GM12878 (cell line): ENCODE measurements at regions not wholly inside any gene's neighbourhood (a gene's known extent, or its start where the extent isn't known, plus 50 kb on each side); places are given as distances from the start of the nearest gene placed in this dataset.

ENCODE experiments used
- BCL11A ChIP-seq: IDR thresholded peaks from 2 replicates; pipeline ENCODE4 v1.6.1; 2011; ENCODE audit warnings: low read depth, low read length
- CBX3 ChIP-seq: fragments of 200-600 bp; sonication (generic); IDR thresholded peaks from 2 replicates; pipeline ENCODE4 v1.6.1; 2016; ENCODE audit warnings: low read depth, borderline replicate concordance
- CHD2 ChIP-seq: IDR thresholded peaks from 2 replicates; pipeline ENCODE4 v1.6.1; 2011; ENCODE audit warnings: low read depth, low read length, improper control_type of control experiment, borderline replicate concordance
- CREM ChIP-seq: IDR thresholded peaks from 2 replicates; pipeline ENCODE4 v1.6.1; 2014; ENCODE audit warnings: antibody characterized with exemption, low read depth
- DPF2 ChIP-seq: fragments of 450-650 bp; IDR thresholded peaks from 2 replicates; pipeline ENCODE4 v1.6.1; 2017; ENCODE audit warnings: mild to moderate bottlenecking
- E2F4 ChIP-seq: IDR thresholded peaks from 2 replicates; pipeline ENCODE4 v1.6.1; 2012; ENCODE audit warnings: low read depth, low read length, improper control_type of control experiment
- EED ChIP-seq: sonication (generic); IDR thresholded peaks from 2 replicates; pipeline ENCODE4 v1.6.1; 2016; ENCODE audit warnings: antibody characterized with exemption, low read depth
- IRF4 ChIP-seq: IDR thresholded peaks from 2 replicates; pipeline ENCODE4 v1.6.1; 2011; ENCODE audit warnings: low read depth, low read length
- MEF2B ChIP-seq: fragments of 450-650 bp; IDR thresholded peaks from 2 replicates; pipeline ENCODE4 v1.6.1; 2018; ENCODE audit warnings: mild to moderate bottlenecking, moderate library complexity; ENCODE audit not compliant: partially characterized antibody, poor library complexity, severe bottlenecking
- MTA2 ChIP-seq: fragments of 450-650 bp; IDR thresholded peaks from 2 replicates; pipeline ENCODE4 v1.6.1; 2016; ENCODE audit warnings: low read depth, mild to moderate bottlenecking, moderate library complexity
- MTA3 ChIP-seq: IDR thresholded peaks from 2 replicates; pipeline ENCODE4 v1.6.1; 2012; ENCODE audit warnings: low read length, inconsistent platforms, borderline replicate concordance
- NR2C2 ChIP-seq: IDR thresholded peaks from 2 replicates; pipeline ENCODE4 v1.6.1; 2011; ENCODE audit warnings: borderline replicate concordance, low read depth; ENCODE audit not compliant: control insufficient read depth, insufficient read length
- POLR2AphosphoS5 ChIP-seq: IDR thresholded peaks from 2 replicates; pipeline ENCODE4 v1.6.1; 2011; ENCODE audit warnings: mild to moderate bottlenecking, low read length, inconsistent platforms
- RUNX3 ChIP-seq: IDR thresholded peaks from 2 replicates; pipeline ENCODE4 v1.6.1; 2012; ENCODE audit warnings: low read length, inconsistent platforms
- SIN3A ChIP-seq: IDR thresholded peaks from 2 replicates; pipeline ENCODE4 v1.6.1; 2012; ENCODE audit warnings: low read depth, low read length, improper control_type of control experiment
- ZBTB4 ChIP-seq: fragments of 450-650 bp; formaldehyde crosslinking; IDR thresholded peaks from 2 replicates; pipeline ENCODE4 v1.4.0; 2022; ENCODE audit warnings: mild to moderate bottlenecking, moderate library complexity
- TF ChIP-seq, protein P1 (sequence below): IDR thresholded peaks from 2 replicates; pipeline ENCODE4 v1.6.1; 2011; ENCODE audit warnings: borderline replicate concordance, low read depth, mild to moderate bottlenecking, moderate library complexity, low read length; ENCODE audit not compliant: insufficient read depth, poor library complexity, severe bottlenecking
- TF ChIP-seq, protein P2 (sequence below): IDR thresholded peaks from 2 replicates; pipeline ENCODE4 v1.6.1; 2012; ENCODE audit warnings: low read depth, low read length, improper control_type of control experiment

GRCh38 chr1:172746091-172746949 is 87.4 kb downstream of the FASLG start (continued):
- no peak for TF ChIP-seq E2F4
- TF ChIP-seq MTA3: peak; percentile 98
- TF ChIP-seq POLR2AphosphoS5: no peak
- TF ChIP-seq BCL11A: peak; percentile 85
- no peak for TF ChIP-seq NR2C2
- peak; percentile 88 for TF ChIP-seq CREM
- TF ChIP-seq CHD2: peak; percentile 19; the same call in 1 of the 2 replicates
- TF ChIP-seq CBX3: no peak
- TF ChIP-seq MEF2B: peak; percentile 27
- peak; percentile 90 for TF ChIP-seq IRF4
- TF ChIP-seq MTA2: peak; percentile 67
- TF ChIP-seq SIN3A: no peak
- peak; percentile 98 for TF ChIP-seq EED
- TF ChIP-seq, protein P1, sequence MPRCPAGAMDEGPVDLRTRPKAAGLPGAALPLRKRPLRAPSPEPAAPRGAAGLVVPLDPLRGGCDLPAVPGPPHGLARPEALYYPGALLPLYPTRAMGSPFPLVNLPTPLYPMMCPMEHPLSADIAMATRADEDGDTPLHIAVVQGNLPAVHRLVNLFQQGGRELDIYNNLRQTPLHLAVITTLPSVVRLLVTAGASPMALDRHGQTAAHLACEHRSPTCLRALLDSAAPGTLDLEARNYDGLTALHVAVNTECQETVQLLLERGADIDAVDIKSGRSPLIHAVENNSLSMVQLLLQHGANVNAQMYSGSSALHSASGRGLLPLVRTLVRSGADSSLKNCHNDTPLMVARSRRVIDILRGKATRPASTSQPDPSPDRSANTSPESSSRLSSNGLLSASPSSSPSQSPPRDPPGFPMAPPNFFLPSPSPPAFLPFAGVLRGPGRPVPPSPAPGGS: peak; percentile 71
- TF ChIP-seq RUNX3: peak; percentile 100
- TF ChIP-seq ZBTB4 (CRISPR knock-in tag): no peak
- TF ChIP-seq, protein P2, sequence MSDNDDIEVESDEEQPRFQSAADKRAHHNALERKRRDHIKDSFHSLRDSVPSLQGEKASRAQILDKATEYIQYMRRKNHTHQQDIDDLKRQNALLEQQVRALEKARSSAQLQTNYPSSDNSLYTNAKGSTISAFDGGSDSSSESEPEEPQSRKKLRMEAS: no peak
- TF ChIP-seq DPF2: peak; percentile 88; the same call in 1 of the 2 replicates
- TF ChIP-seq, all 136 proteins: peak for 45
